NCI-H1417 (cell line): ENCODE measurements at regions not wholly inside any gene's neighbourhood (a gene's known extent, or its start where the extent isn't known, plus 50 kb on each side); places are given as distances from the start of the nearest gene placed in this dataset.
A peak's percentile ranks its signal among the peaks of the same experiment; 100 is the strongest.
"Not testable (repeated sequence)": the region's sequence is repeated elsewhere in the genome, so short reads cannot be mapped to it uniquely, and the experiment has no call there.

ENCODE experiments used
- DNase-seq, 3 experiments: peaks; one replicate each; lab custom pipeline; 2025; lab: John Stamatoyannopoulos, UW

GRCh38 chr16:86957662-86958198, 359.5 kb downstream of the C16orf95 start:
- DNase-seq = not testable (repeated sequence)

GRCh38 chr16:86958423-86958822, 358.8 kb downstream of the C16orf95 start:
- no peak for DNase-seq

DNA sequence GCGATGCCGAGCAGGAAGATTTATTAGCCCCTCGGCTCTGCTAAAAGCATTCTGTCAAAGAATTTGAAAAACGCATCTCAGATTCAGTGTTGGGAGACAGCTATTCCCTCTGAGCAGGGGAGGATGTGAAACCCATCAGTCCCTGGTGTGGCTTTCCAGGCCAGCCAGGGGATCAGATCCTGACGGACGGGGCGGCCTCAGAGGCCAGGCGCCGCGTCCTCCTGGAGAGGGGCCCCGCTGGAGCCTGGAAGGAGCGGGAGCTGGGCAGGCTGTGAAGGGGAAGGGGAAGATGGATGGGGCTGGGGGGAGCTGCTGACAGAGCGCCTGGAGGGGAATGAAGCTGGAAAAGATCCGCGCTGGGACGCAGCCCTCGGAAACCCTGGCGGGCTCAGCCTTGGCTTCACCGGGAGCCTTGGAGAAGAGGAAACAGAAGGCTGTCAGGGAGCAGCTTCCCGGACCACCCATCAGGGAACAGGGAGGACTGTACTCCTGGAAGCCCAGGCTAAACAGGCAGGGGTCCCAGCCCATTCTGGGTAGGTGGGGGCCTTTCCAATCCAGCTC, 358.0 kb downstream of the C16orf95 start:
- no peak for DNase-seq

DNA sequence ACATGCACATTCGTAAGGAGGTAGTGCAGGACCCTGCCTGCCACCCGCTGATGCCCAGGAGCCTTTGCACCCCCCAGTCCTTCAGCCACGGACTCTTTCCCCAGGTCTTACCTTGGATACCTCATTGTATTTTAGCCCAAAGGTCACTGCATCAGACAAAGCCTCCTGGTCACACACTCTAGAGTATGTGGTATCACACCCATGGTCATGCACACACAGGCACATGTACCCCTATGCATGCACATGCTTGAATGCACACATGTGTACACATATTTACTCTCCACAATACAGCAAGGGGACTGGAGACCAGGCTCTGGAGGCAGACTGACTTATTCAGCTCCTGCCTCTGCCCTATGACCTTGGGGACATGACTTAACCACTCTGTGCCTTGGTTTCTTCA, 357.5 kb downstream of the C16orf95 start:
- no peak for DNase-seq

- DNase-seq = no peak
These were observed 356.9 kb downstream of the C16orf95 start for GRCh38 chr16:86960266-86960665.

GRCh38 chr16:86961171-86961601, 356.0 kb downstream of the C16orf95 start:
- DNase-seq = no peak

DNA sequence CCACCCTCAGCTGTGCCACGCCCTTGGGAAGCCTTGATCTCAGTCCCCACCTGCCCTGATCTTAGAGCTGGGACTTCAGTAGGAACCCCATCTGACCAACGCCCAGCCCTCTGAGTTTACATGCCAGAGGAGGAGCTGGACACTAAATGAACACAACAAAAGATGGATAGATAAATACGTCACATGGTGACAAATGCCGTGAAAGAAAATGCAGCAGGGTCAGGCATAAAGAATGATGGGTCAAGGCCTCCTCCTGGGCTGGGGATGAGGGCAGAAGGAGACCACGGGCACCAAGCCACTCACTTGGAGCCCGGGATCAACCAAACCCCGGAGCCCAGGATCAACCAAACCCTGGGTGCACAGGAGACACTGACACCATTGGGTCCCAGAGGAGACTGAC, 354.9 kb downstream of the C16orf95 start:
- DNase-seq = no peak

DNA sequence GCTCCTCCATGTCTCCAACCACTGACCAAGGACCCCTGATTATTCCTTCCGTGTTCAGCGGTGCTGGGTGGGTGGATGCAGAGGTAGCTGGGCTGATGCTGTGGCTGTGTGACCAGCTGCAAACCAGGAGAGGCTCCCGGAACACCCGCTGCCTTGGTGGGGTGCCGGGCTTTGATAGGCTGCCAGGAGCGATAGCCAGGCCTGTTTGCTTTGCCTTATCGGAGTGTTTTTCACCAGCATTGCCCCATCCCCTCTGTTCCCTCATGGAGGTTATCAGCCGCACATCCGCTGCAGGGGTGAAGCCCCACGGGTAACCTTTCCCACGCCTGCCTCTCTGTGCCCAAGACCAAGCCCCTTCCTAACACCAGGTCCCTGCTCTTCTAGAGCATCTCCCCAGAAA, 354.3 kb downstream of the C16orf95 start:
- DNase-seq = no peak

DNA sequence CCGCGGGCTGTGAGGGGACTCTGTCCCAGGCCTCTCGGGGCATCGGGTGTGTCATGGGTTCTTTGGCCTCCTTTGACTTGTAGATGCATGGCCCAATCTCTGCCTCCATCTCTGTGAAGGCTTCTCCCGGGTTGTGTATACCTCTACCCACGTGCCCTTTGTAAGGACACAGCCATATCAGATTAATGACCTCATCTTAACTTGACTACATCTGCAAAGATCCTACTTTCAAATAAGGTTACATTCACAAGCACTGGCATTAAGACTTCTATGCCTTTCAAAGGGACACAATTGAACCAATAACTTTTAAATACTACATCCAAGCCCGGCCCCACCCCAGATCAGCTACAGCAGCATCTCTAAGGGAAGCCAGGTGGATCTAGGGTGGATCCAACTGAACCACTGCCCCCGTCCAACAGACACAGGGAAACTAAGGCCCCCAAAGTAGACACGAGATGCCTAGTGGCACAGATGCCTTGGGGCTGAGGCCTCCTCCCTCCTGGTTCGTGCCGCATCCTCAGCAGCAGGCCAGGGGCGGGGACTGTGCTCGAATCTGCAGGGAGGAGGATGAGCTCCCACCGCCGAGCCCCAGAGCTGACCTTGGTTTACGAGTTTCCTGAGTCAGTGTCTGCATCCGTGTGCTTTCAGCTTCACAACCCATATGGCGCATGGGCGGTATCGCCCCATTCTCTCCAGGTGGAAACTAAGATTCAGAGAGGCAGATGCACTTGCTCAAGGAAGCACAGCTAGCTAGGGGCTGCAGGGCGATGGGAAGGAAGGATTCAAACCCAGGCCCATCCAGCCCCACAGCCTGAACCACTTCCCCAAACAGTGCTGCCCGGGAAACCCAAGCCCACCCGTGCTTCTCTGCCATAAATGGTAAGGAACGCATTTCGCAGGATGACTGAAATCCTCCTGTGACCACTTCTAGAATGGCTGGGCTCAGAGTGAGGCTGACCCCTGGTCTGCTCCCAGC, 353.3 kb downstream of the C16orf95 start:
- DNase-seq = no peak

DNA sequence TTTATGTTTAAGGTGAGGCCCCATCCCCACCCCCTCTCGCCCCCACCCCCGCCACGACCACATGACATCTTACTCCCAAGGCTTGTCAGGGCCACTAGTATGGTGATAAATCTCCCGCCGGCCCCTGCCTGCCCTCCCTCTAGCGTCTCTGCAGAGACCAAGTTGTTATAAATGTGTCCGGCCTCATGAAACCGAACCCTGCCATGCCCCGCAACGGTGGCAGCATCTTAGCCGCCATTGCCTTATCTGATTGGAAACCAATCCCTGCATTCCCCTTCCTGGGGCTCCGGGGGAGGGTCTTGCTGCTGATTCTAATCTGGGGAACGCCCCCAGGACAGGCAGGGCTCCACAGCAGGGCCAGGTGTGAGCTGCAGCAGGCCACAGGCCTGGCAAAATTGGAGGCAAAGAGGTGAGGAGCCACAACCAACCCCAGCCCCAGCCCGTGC, 352.4 kb downstream of the C16orf95 start:
- no peak for DNase-seq

DNA sequence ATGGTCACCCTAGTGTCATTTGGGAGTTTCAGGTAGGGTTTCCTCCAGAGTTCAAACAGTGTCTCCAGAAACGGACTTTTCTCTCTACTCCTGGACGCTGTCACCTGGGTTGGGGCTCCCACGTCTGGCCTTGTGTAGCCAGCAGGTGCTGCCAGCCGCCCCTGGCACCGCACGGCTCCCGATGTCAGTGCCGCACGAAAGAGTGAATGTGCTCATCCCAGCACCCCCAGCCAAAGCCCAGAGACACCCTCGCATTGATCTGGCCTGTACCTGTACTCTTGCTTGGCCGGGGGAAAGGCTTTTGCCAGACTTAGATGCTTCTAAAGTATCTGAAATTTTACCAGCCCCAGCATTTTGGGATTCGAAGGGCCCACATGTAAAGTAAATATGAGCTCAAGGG, 351.9 kb downstream of the C16orf95 start:
- no peak for DNase-seq

- DNase-seq = peak in 2 of 3 experiments; percentile 34 to 45
These were observed 351.2 kb downstream of the C16orf95 start for GRCh38 chr16:86965840-86966550.

DNA sequence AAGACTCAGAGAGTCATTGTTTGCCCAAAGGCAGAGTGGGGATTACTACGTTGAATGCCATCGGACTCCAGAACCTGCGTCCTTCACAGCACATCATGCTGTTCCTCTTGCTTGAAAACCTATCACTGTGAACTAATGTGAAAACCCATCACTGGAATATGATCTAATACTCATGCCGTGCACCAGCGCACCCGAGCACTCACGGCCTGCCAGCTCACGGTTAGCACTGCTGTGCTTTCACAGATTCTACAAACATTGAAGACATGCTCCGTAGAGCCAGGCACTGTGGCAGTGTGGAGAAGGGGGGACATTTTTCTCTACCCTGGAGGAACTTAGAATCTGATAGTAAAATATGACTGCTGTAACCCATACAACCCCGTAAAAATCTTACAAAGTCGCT, 350.4 kb downstream of the C16orf95 start:
- DNase-seq = no peak

GRCh38 chr16:86968866-86969265, 348.3 kb downstream of the C16orf95 start:
- no peak for DNase-seq

GRCh38 chr16:86969716-86970115, 347.5 kb downstream of the C16orf95 start:
- DNase-seq = no peak

DNA sequence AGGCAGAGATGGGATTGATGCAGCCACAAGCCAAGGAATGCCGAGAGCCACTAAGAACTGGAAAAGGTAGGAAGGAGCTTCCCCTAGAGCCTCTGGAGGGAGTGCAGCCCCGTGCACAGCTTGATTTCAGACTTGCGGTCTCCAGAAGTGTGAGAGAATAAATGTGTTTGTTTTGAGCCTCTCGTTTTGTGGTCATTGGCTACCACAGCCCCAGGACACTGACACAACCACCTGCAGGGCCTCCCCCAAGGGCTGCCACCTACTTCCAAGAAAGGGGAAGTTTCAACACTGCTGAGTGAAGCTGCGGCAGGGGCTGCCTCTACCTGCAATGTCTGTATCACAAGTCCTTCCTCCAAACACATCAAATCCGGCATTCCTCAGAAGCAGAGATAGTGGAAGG, 346.9 kb downstream of the C16orf95 start:
- DNase-seq = no peak

GRCh38 chr16:86970726-86971125, 346.5 kb downstream of the C16orf95 start:
- no peak for DNase-seq

DNA sequence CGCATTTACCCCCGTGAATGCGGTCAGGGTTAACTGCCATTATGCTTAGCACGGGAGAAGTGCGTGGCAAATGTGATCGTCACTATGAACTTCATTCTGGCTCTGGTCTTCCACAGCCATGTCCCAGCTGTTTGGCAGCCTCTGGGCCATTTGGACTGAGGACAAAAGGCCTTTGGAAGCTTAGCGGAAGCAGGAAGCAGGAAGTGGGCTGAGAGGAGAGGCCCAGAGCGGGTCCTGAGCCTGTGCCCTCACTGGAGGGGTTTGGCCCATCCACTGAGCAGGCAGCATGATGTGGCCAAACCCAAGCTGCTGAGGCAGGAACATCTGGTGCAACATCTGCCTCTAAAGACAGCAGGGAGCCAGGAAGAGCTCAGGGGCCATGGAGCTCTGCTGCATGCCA, 345.9 kb downstream of the C16orf95 start:
- DNase-seq = no peak

GRCh38 chr16:86974120-86974519, 343.1 kb downstream of the C16orf95 start:
- DNase-seq = no peak

- DNase-seq = peak in 1 of 3 experiments; percentile 2
These were observed 341.7 kb downstream of the C16orf95 start for GRCh38 chr16:86975445-86975844.

DNA sequence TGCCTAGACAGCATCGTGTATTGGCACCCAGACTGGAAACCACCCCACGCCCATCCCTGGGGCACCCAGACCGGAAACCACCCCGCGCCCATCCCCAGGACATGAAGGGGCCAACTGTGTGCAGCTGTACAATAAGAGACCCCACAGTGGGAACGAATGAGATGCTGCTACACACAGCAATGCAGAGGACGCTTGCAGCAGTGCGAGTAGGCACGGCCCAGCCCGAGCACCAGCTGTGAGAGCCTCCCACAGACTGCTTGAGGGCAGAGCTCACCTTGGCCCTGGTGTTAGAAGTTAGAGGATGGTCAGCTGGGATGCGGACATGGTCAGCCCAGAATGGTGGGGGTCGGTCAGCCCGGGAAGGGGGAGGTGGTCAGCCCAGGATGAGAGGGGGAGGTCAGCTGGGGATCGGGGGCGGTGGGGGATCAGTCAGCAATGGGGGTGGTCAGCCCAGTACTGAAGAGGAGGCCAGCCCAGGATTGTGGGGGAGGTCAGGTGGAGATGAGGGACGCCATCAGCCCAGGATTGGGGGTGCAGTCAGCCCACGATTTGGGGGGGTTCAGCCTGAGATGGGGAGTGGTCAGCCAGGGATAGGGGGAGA, 340.0 kb downstream of the C16orf95 start:
- no peak for DNase-seq

- DNase-seq = no peak
These were observed 338.7 kb downstream of the C16orf95 start for GRCh38 chr16:86978445-86979030.
